Vagina (tissue), 2 donors: ENCODE measurements at regions not wholly inside any gene's neighbourhood (a gene's known extent, or its start where the extent isn't known, plus 50 kb on each side); places are given as distances from the start of the nearest gene placed in this dataset.

Experiments used
- CTCF ChIP-seq, 3 experiments: fragments of 450-650 bp in 2 of 3; fragments of 200-600 bp in 1 of 3; sonication (generic) in 1 of 3; IDR thresholded peaks; one replicate each; pipeline ENCODE4 v1.5.1; 2017 to 2019; ENCODE audit warnings: antibody characterized with exemption in 3 of 3, mild to moderate bottlenecking in 2 of 3, moderate library complexity in 2 of 3
- POLR2AphosphoS5 ChIP-seq, 2 donors: sonication (generic); formaldehyde crosslinking; IDR thresholded peaks; one replicate each; pipeline ENCODE4 v1.9.0; 2017; ENCODE audit warnings: antibody characterized with exemption in 2 of 2, mild to moderate bottlenecking in 2 of 2, low read depth in 1 of 2; ENCODE audit not compliant: insufficient read depth in 1 of 2

GRCh38 chr13:80530191-80530590 lies 189.3 kb upstream of the SPRY2 start:
- TF ChIP-seq CTCF (IDR thresholded peaks at IDR 0.05) = no peak
- TF ChIP-seq POLR2AphosphoS5 (IDR thresholded peaks at IDR 0.05; ENCODE audit: insufficient read depth in 1 of 2, low read depth in 1 of 2) = no peak
